ENCODE measurements at regions not wholly inside any gene's neighbourhood (a gene's known extent, or its start where the extent isn't known, plus 50 kb on each side); places are given as distances from the start of the nearest gene placed in this dataset.

GRCh38 chr11:13107544-13108044 is 98.5 kb downstream of the RASSF10 start:
- TF ChIP-seq CTCF (IDR thresholded peaks at IDR 0.05; ENCODE audit: insufficient read depth in 1 of 2, low read depth in 1 of 2, low read length in 1 of 2, severe bottlenecking in 1 of 2, unreplicated experiment in 1 of 2), result no peak
- no peaks in the 10 kb centered on the region for H3K27me3 Mint-ChIP-seq (ENCODE audit: insufficient read depth, unreplicated experiment)
- ChIA-PET CTCF (no interaction called here), POLR2A (no interaction called here)
- H3K4me1 Mint-ChIP-seq (ENCODE audit: low read depth, unreplicated experiment), result peaks cover 7% of the 10 kb centered on the region
- no peak overlapping the region for H3K27ac Mint-ChIP-seq (ENCODE audit: unreplicated experiment)
- no TSS peak for BruUV-seq (replicated peaks)
- peaks cover 18% of the 10 kb centered on the region for H3K9me3 Mint-ChIP-seq (ENCODE audit: unreplicated experiment)
- no peaks in the 10 kb centered on the region for H3K36me3 Mint-ChIP-seq (ENCODE audit: insufficient read depth, unreplicated experiment)
- no peak overlapping the region for H3K4me3 Mint-ChIP-seq (ENCODE audit: unreplicated experiment)
- DNase-seq, result no peak
- intact Hi-C loops (cut with micrococcal nuclease; ENCODE audit: unreplicated experiment), result no loop called here
- Histone ChIP-seq H3K27me3 (replicated peaks; ENCODE audit: control insufficient read depth, insufficient read depth, low read length) (no peaks in the 10 kb centered on the region), H3K4me3 (ENCODE audit: low read depth, low read length) (no peak overlapping the region), H3K4me1 (0 out of 2 replicates have a peak, but pooled peaks cover 7% of the 10 kb centered on the region), H3K36me3 (ENCODE audit: control insufficient read depth, insufficient read depth, low read length) (no peaks in the 10 kb centered on the region), H3K9me3 (no peaks in the 10 kb centered on the region; the same call in 1 of the 2 replicates)

GRCh38 chr11:13108416-13108815 is 99.3 kb downstream of the RASSF10 start:
- intact Hi-C loops (cut with micrococcal nuclease; ENCODE audit: unreplicated experiment), result no loop called here
- DNase-seq, result no peak
- no peak overlapping the region for H3K4me3 ChIP-seq (ENCODE audit: low read depth, low read length)
- Mint-ChIP-seq H3K27ac (ENCODE audit: unreplicated experiment) (no peak overlapping the region), H3K27me3 (ENCODE audit: insufficient read depth, unreplicated experiment) (no peaks in the 10 kb centered on the region), H3K36me3 (ENCODE audit: insufficient read depth, unreplicated experiment) (no peaks in the 10 kb centered on the region), H3K9me3 (ENCODE audit: unreplicated experiment) (peaks cover 18% of the 10 kb centered on the region), H3K4me3 (ENCODE audit: unreplicated experiment) (no peak overlapping the region), H3K4me1 (ENCODE audit: low read depth, unreplicated experiment) (peaks cover 7% of the 10 kb centered on the region)
- no TSS peak for BruUV-seq (replicated peaks)
- TF ChIP-seq CTCF (IDR thresholded peaks at IDR 0.05; ENCODE audit: insufficient read depth in 1 of 2, low read depth in 1 of 2, low read length in 1 of 2, severe bottlenecking in 1 of 2, unreplicated experiment in 1 of 2), result no peak
- ChIA-PET POLR2A (no interaction called here), CTCF (no interaction called here)
- no peaks in the 10 kb centered on the region for H3K27me3 ChIP-seq (replicated peaks; ENCODE audit: control insufficient read depth, insufficient read depth, low read length)
- H3K4me1 ChIP-seq, result 0 out of 2 replicates have a peak, but pooled peaks cover 7% of the 10 kb centered on the region
- H3K9me3 ChIP-seq, result no peaks in the 10 kb centered on the region; the same call in 1 of the 2 replicates
- no peaks in the 10 kb centered on the region for H3K36me3 ChIP-seq (ENCODE audit: control insufficient read depth, insufficient read depth, low read length)

GRCh38 chr11:13109616-13110015 is 100.5 kb downstream of the RASSF10 start:
- H3K27me3 ChIP-seq (replicated peaks; ENCODE audit: control insufficient read depth, insufficient read depth, low read length), result no peaks in the 10 kb centered on the region
- no TSS peak for BruUV-seq (replicated peaks)
- H3K9me3 Mint-ChIP-seq (ENCODE audit: unreplicated experiment), result peaks cover 18% of the 10 kb centered on the region
- no peak for DNase-seq
- no peak for TF ChIP-seq CTCF (IDR thresholded peaks at IDR 0.05; ENCODE audit: insufficient read depth in 1 of 2, low read depth in 1 of 2, low read length in 1 of 2, severe bottlenecking in 1 of 2, unreplicated experiment in 1 of 2)
- H3K9me3 ChIP-seq, result no peaks in the 10 kb centered on the region; the same call in 1 of the 2 replicates
- POLR2A ChIA-PET, result interaction anchor here (0.9 kb wide), 1 partner anchor 18 kb away, joined by 3 read pairs; no protein-coding TSS in a partner anchor
- no peaks in the 10 kb centered on the region for H3K27me3 Mint-ChIP-seq (ENCODE audit: insufficient read depth, unreplicated experiment)
- H3K4me1 Mint-ChIP-seq (ENCODE audit: low read depth, unreplicated experiment), result peaks cover 11% of the 10 kb centered on the region
- intact Hi-C loops (cut with micrococcal nuclease; ENCODE audit: unreplicated experiment), result no loop called here
- H3K36me3 Mint-ChIP-seq (ENCODE audit: insufficient read depth, unreplicated experiment), result no peaks in the 10 kb centered on the region
- no peak overlapping the region for H3K4me3 ChIP-seq (ENCODE audit: low read depth, low read length)
- no peak overlapping the region for H3K4me3 Mint-ChIP-seq (ENCODE audit: unreplicated experiment)
- CTCF ChIA-PET, result no interaction called here
- no peak overlapping the region for H3K27ac Mint-ChIP-seq (ENCODE audit: unreplicated experiment)
- no peaks in the 10 kb centered on the region for H3K36me3 ChIP-seq (ENCODE audit: control insufficient read depth, insufficient read depth, low read length)
- peaks cover 8% of the 10 kb centered on the region; the same call in 1 of the 2 replicates for H3K4me1 ChIP-seq
